ENCODE measurements at regions not wholly inside any gene's neighbourhood (a gene's known extent, or its start where the extent isn't known, plus 50 kb on each side); places are given as distances from the start of the nearest gene placed in this dataset.

DNA sequence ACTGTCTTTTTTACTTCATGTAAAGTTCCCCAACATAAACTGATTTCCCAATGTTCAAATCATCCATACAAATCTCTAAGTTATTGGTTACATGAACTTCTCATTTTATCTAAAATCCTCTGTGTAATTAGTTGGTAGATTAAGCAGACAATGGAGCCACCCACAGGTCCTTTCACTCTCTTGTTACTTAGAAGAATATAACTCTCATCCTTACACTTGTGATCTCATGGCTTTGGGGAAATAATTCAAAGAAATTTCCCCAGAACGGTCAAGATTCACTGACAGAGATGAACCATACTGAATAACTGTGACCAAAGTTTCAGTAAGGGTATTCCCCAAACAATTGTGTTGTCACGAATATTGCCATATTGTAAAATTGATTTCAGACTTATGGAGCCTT is 1102.6 kb upstream of the EPHA6 start:
- TF ChIP-seq, protein P1, sequence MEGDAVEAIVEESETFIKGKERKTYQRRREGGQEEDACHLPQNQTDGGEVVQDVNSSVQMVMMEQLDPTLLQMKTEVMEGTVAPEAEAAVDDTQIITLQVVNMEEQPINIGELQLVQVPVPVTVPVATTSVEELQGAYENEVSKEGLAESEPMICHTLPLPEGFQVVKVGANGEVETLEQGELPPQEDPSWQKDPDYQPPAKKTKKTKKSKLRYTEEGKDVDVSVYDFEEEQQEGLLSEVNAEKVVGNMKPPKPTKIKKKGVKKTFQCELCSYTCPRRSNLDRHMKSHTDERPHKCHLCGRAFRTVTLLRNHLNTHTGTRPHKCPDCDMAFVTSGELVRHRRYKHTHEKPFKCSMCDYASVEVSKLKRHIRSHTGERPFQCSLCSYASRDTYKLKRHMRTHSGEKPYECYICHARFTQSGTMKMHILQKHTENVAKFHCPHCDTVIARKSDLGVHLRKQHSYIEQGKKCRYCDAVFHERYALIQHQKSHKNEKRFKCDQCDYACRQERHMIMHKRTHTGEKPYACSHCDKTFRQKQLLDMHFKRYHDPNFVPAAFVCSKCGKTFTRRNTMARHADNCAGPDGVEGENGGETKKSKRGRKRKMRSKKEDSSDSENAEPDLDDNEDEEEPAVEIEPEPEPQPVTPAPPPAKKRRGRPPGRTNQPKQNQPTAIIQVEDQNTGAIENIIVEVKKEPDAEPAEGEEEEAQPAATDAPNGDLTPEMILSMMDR (IDR thresholded peaks at IDR 0.05; ENCODE audit: insufficient read depth, low read length, poor library complexity, severe bottlenecking), result no peak
- TF ChIP-seq EZH2phosphoT487 (conservative IDR thresholded peaks at IDR 0.05; ENCODE audit: low read length), result no peak
